GM23338 (cell line): ENCODE measurements at regions not wholly inside any gene's neighbourhood (a gene's known extent, or its start where the extent isn't known, plus 50 kb on each side); places are given as distances from the start of the nearest gene placed in this dataset.

Source experiments
- ATAC-seq: fragments of 200-7000 bp; cut with Tn5 transposase; 3 replicates; pipeline ENCODE4 v1.9.1; 2020
- DNase-seq: peaks from one replicate; pipeline ENCODE4 v3.0.0-alpha.2; 2015; ENCODE audit warnings: low spot score
- H2AFZ ChIP-seq: fragments of 200-600 bp; sonication (generic); 2 replicates; pipeline ENCODE4 v1.8.0; 2016; ENCODE audit warnings: antibody characterized with exemption, mild to moderate bottlenecking, moderate library complexity
- H3F3A ChIP-seq: fragments of 200-600 bp; sonication (generic); replicated peaks from 2 replicates; pipeline ENCODE4 v1.8.0; 2017; ENCODE audit warnings: antibody characterized with exemption, mixed run types, low read depth
- H3K27ac ChIP-seq: fragments of 200-600 bp; sonication (generic); 2 replicates; pipeline ENCODE4 v1.6.1; 2016; ENCODE audit warnings: low read depth
- H3K27me3 ChIP-seq: fragments of 200-600 bp; sonication (generic); 2 replicates; pipeline ENCODE4 v1.8.0; 2016; ENCODE audit warnings: mild to moderate bottlenecking, mixed run types, moderate library complexity; ENCODE audit not compliant: insufficient read depth
- H3K36me3 ChIP-seq: fragments of 200-600 bp; sonication (generic); 2 replicates; pipeline ENCODE4 v1.8.0; 2016; ENCODE audit warnings: mild to moderate bottlenecking; ENCODE audit not compliant: insufficient read depth
- H3K4me1 ChIP-seq: fragments of 200-600 bp; sonication (generic); 2 replicates; pipeline ENCODE4 v1.8.0; 2016; ENCODE audit warnings: mild to moderate bottlenecking, moderate library complexity; ENCODE audit not compliant: insufficient read depth
- H3K4me2 ChIP-seq: fragments of 200-600 bp; sonication (generic); 2 replicates; pipeline ENCODE4 v1.7.1; 2017; ENCODE audit warnings: mixed run types
- H3K4me3 ChIP-seq: fragments of 200-600 bp; sonication (generic); 2 replicates; pipeline ENCODE4 v1.6.1; 2016; ENCODE audit warnings: mixed run types
- H3K79me2 ChIP-seq: fragments of 200-600 bp; sonication (generic); replicated peaks from 2 replicates; pipeline ENCODE4 v1.8.0; 2017; ENCODE audit warnings: mild to moderate bottlenecking; ENCODE audit not compliant: insufficient read depth
- H3K9me2 ChIP-seq: fragments of 200-600 bp; sonication (generic); 2 replicates; pipeline ENCODE4 v1.8.0; 2017; ENCODE audit not compliant: insufficient read depth
- H4K20me1 ChIP-seq: fragments of 200-600 bp; sonication (generic); replicated peaks from 2 replicates; pipeline ENCODE4 v1.8.0; 2017; ENCODE audit warnings: mild to moderate bottlenecking; ENCODE audit not compliant: insufficient read depth
- H3K27ac Mint-ChIP-seq: 2 replicates; pipeline ENCODE4 v1.8.0; 2020; ENCODE audit warnings: inconsistent platforms, mild to moderate bottlenecking, moderate library complexity, mixed read lengths
- H3K27me3 Mint-ChIP-seq: 3 replicates; pipeline ENCODE4 v1.8.0; 2022; ENCODE audit warnings: low read depth, mild to moderate bottlenecking, moderate library complexity, mixed read lengths, inconsistent platforms; ENCODE audit not compliant: insufficient read depth, poor library complexity
- H3K36me3 Mint-ChIP-seq: 3 replicates; pipeline ENCODE4 v1.8.0; 2021; ENCODE audit warnings: low read depth, mild to moderate bottlenecking, inconsistent platforms, moderate library complexity, mixed read lengths
- H3K4me1 Mint-ChIP-seq: 3 replicates; pipeline ENCODE4 v1.8.0; 2020; ENCODE audit warnings: mild to moderate bottlenecking, inconsistent platforms, mixed read lengths
- H3K4me3 Mint-ChIP-seq: 3 replicates; pipeline ENCODE4 v1.8.0; 2021; ENCODE audit warnings: moderate library complexity, mild to moderate bottlenecking, inconsistent platforms, mixed read lengths
- H3K9me3 Mint-ChIP-seq: 3 replicates; pipeline ENCODE4 v1.8.0; 2020; ENCODE audit warnings: moderate library complexity, mild to moderate bottlenecking, inconsistent platforms, mixed read lengths
- CTCF ChIP-seq, 2 experiments: fragments of 200-600 bp in 1 of 2; sonication (generic) in 1 of 2; conservative IDR thresholded peaks; 2 replicates each; pipeline versions ENCODE4 v1.5.1 to v1.6.1; 2016 to 2017; ENCODE audit warnings: antibody characterized with exemption in 2 of 2, low read depth in 2 of 2, mild to moderate bottlenecking in 2 of 2, moderate library complexity in 1 of 2
- ETS1 ChIP-seq: IDR thresholded peaks from 2 replicates; pipeline ENCODE4 v1.6.1; 2016; ENCODE audit warnings: antibody characterized with exemption
- EZH2phosphoT487 ChIP-seq: fragments of 200-600 bp; sonication (generic); IDR thresholded peaks from one replicate; pipeline ENCODE4 v1.8.1; 2018; ENCODE audit warnings: antibody characterized with exemption; ENCODE audit not compliant: unreplicated experiment
- JUNB ChIP-seq: IDR thresholded peaks from one replicate; pipeline ENCODE4 v1.6.1; 2016; ENCODE audit warnings: antibody characterized with exemption; ENCODE audit not compliant: unreplicated experiment
- NANOG ChIP-seq: IDR thresholded peaks from 2 replicates; pipeline ENCODE4 v1.6.1; 2016; ENCODE audit warnings: antibody characterized with exemption, borderline replicate concordance
- POLR2AphosphoS5 ChIP-seq: IDR thresholded peaks from 2 replicates; pipeline ENCODE4 v1.6.1; 2016; ENCODE audit warnings: antibody characterized with exemption, low read depth
- REST ChIP-seq: IDR thresholded peaks from one replicate; pipeline ENCODE4 v1.6.1; 2018; ENCODE audit warnings: antibody characterized with exemption; ENCODE audit not compliant: unreplicated experiment
- STAT1 ChIP-seq: IDR thresholded peaks from one replicate; pipeline ENCODE4 v1.6.1; 2016; ENCODE audit warnings: antibody characterized with exemption; ENCODE audit not compliant: unreplicated experiment
- ZNF114 ChIP-seq: fragments of 250-450 bp; sonication (Bioruptor Pico); IDR thresholded peaks from 2 replicates; pipeline ENCODE4 v1.5.0; 2020; ENCODE audit warnings: mild to moderate bottlenecking, moderate library complexity

- TF ChIP-seq CTCF (conservative IDR thresholded peaks at IDR 0.05; ENCODE audit: low read depth in 2 of 2) (no peak), JUNB (no peak), NANOG (no peak)
These were observed 115.2 kb upstream of the LRPAP1 start (continued) for GRCh38 chr4:3647421-3647820.

- H3K4me3 Mint-ChIP-seq, result no peak overlapping the region
- Histone ChIP-seq H2AFZ (no peak overlapping the region), H3K4me2 (no peak overlapping the region), H3K36me3 (no peaks in the 10 kb centered on the region), H3K4me1 (no peaks in the 10 kb centered on the region), H3K9me2 (no peaks in the 10 kb centered on the region), H4K20me1 (no peaks in the 10 kb centered on the region), H3K27ac (no peak overlapping the region), H3K79me2 (no peaks in the 10 kb centered on the region), H3F3A (no peaks in the 10 kb centered on the region), H3K4me3 (no peak overlapping the region), H3K27me3 (no peaks in the 10 kb centered on the region)
- DNase-seq, result no peak
- no peak overlapping the region for H3K27ac Mint-ChIP-seq
- H3K36me3 Mint-ChIP-seq, result no peaks in the 10 kb centered on the region
- H3K4me1 Mint-ChIP-seq, result peaks cover 9% of the 10 kb centered on the region; the same call in 1 of the 3 replicates
- H3K27me3 Mint-ChIP-seq, result peaks cover 12% of the 10 kb centered on the region
- H3K9me3 Mint-ChIP-seq, result no peaks in the 10 kb centered on the region; the same call in 2 of the 3 replicates
- ATAC-seq, result no peak
- no peak for TF ChIP-seq ZNF114 (CRISPR knock-in tag)
- no peak for TF ChIP-seq JUNB
- no peak for TF ChIP-seq STAT1
- TF ChIP-seq ETS1, result no peak
- TF ChIP-seq POLR2AphosphoS5, result no peak
- TF ChIP-seq REST, result no peak
- no peak for TF ChIP-seq EZH2phosphoT487
- no peak for TF ChIP-seq CTCF (conservative IDR thresholded peaks at IDR 0.05; ENCODE audit: low read depth in 2 of 2)
These were observed 113.8 kb upstream of the LRPAP1 start for GRCh38 chr4:3645711-3646679.
